HG02759 (cell line): ENCODE measurements at regions not wholly inside any gene's neighbourhood (a gene's known extent, or its start where the extent isn't known, plus 50 kb on each side); places are given as distances from the start of the nearest gene placed in this dataset.
A peak's percentile ranks its signal among the peaks of the same experiment; 100 is the strongest.
"Not testable (repeated sequence)": the region's sequence is repeated elsewhere in the genome, so short reads cannot be mapped to it uniquely, and the experiment has no call there.

Experiments used
- ATAC-seq: cut with Tn5 transposase; IDR thresholded peaks from one replicate; pipeline ENCODE4 v1.9.1; 2021; ENCODE audit warnings: mild to moderate bottlenecking, moderate library complexity; ENCODE audit not compliant: unreplicated experiment

- ATAC-seq, result peak; percentile 70
Measured at GRCh38 chr13:104975272-104975671, 1560.2 kb downstream of the EFNB2 start.

GRCh38 chr13:104968876-104969275 lies 1566.6 kb downstream of the EFNB2 start:
- ATAC-seq, result no peak

GRCh38 chr13:104967836-104968630 lies 1567.4 kb downstream of the EFNB2 start:
- no peak for ATAC-seq

- ATAC-seq, result no peak
Measured at GRCh38 chr13:104967376-104967775, 1568.1 kb downstream of the EFNB2 start.

DNA sequence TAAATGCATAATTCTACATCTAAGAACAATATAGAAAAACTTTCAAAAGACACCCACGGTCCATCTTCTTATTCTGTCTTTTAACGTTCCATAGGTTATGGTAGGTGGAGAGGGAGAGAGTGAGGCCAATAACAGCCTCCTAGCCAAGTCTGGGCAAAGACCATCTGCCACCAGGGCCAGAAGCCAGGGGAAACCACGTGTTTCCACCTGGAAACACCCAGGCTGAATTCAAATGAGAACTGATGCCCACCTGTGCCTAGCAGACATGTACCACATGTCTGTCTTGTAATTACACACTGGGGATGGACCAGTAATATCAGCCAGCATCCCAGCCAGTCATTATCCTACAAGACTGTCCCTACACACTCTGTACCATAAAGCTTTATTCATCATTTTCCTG lies 1573.1 kb downstream of the EFNB2 start:
- ATAC-seq, result no peak

- no peak for ATAC-seq
Measured at GRCh38 chr13:104961246-104961645, 1574.2 kb downstream of the EFNB2 start.

GRCh38 chr13:104954210-104954609 lies 1581.3 kb downstream of the EFNB2 start:
- ATAC-seq, result no peak

DNA sequence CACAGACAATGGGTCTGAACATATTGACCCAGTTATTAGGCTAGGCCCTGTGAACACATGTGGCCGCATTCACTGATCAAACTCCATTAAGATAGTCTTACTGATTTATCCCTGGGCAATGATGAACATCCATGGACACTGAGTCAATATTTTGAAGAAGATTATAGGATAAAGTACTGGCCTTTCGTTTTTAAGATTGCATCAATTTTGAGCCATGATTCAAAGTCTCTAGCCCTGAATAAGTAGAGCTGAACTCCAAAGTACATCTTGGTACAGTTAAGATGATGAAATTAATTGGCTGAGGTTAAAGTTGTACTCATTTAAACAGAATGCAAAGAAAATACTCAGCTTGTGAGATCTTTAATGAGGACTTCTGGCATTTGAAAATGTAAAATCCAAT lies 1581.9 kb downstream of the EFNB2 start:
- no peak for ATAC-seq

DNA sequence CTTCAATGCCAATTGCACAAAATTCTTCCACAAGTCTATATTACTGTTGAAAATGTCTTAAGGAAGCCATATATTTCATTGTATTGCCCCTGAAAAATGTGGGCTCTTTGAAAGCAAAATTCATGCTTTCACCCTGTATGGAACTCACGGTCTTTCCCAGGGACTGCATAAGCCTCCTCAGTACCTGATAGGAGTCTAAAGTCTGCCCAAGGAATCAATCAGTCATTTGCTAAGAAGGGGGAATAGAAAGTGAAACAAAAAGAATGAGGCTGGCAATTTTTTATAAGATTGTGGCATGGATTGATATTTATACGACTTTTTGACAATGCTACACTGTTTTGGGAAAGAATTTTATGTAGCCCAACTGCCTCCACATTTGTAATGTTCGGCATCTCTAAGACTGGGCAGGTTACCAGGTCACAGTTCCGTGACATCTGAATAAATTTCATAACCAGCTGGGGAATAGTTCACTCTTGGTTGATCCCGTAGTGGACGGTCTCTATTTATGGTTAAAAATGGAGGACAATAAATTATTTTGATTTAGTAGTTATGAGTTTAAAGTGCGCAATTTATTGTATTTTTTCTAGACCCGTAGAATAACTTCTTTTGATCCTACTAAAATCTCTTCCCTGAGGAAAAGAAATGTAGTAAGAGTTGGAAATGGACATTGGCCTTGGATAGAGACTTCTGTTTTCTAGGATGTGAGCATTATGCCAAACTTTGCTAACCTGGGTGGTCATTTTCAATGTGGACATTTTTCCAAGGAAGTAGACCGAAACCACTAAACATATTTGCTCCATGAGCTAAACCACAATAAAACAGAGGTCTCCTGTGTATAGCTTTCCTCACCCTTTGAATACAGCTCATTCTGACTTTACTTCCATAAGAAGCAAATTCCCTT lies 1585.4 kb downstream of the EFNB2 start:
- ATAC-seq, result no peak

DNA sequence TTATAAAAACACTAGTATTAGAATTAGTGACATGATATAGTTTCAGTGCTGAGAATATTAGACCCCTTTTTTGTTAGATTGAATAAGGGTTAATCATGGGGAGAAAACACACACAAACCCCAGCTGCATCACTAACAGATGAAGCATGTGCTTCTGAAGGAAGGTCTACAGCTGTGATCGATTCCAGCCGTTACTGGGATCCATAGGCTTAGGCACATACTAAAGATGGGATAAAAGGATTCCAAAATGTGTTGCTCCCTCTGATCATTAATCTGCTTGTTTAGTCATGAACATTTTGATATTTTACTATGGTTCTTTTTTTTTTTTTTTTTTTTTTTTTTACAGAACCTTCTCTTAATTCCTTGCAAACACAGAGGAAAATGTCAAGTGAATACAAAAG lies 1591.3 kb downstream of the EFNB2 start:
- no peak for ATAC-seq

DNA sequence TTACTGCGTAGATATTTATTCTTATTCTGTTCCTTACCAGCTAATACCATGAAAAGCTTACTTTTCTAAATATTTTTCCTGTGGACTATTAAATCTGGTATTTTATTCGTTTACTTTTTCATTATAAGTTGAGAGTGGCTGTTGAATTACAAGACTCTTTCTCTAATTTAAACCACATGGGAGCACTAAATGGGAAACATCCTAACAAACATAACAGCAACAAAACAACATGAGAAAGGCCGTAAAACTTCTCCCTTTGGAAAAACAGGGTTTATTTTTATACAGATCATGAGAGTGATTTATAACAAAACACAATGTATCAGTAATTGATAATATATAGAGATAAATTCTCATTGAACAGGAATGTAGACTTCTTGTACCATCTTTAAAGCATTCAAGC lies 1592.1 kb downstream of the EFNB2 start:
- no peak for ATAC-seq

GRCh38 chr13:104937881-104938280 lies 1597.6 kb downstream of the EFNB2 start:
- ATAC-seq, result no peak

DNA sequence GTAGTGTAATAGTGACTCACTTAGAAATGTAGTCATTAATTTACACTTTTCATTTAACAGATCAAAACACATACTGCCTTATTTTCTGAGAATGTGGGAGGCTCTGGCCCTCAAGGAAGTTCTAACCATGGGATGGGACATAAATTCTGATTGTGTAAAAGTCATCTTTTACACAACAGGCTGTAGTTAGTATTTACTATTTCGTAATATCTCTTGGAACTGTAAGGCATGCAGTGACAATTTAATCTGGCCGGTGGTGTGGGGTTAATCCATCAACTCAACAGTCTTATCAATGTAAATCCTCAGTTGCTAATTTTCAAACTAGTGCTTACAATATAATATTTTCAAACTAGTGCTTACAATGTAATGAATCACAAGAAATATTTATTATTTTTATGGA lies 1599.2 kb downstream of the EFNB2 start:
- ATAC-seq, result no peak

GRCh38 chr13:104920513-104920912 lies 1614.9 kb downstream of the EFNB2 start:
- ATAC-seq, result not testable (repeated sequence)

DNA sequence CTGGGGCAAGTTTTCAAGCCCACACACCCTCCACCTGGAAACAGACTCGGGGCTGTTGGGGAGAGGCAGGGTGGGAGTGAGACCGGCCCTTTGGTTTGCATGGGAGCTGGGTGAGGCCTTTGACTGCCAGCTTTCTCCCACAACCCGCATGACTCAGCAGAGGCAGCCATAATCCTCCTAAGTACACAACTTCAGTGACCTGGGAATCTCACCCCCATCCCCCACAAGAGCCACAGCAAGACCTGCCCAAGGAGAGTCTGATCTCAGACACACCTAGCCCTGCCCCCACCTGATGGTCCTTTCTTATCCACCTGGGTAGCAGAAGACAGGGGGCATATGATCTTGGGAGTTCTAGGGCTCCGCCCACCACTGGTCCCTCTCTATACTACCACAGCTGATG lies 1615.4 kb downstream of the EFNB2 start:
- no peak for ATAC-seq

DNA sequence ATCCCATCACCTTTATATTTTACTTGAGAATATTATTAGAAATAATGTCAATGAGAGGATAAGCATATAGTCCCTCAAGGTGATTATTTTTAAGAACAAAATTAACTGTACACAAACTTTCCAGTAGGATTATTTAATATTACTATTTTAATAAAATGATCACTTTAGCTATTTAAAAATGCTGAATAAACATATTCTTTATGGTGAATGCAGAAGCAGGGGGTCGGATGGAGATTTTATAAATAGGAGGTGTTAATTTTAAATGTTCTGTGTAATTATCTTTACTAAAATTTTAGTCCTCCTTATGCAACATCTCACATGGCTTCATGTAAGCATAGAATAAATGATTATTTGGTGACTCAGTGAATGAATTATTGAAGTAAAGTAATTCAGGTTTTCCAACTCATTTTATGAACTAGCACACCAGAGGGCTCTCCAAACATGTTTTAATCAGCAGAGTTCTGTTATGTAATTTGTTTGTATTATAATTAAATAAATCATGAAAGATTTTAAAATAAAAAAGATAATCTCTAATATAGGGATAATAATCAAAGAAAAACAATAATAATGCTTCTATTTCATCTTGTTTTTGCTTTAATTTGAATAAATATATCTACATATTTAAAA lies 1635.2 kb downstream of the EFNB2 start:
- no peak for ATAC-seq

GRCh38 chr13:104898484-104898883 lies 1637.0 kb downstream of the EFNB2 start:
- ATAC-seq, result no peak

DNA sequence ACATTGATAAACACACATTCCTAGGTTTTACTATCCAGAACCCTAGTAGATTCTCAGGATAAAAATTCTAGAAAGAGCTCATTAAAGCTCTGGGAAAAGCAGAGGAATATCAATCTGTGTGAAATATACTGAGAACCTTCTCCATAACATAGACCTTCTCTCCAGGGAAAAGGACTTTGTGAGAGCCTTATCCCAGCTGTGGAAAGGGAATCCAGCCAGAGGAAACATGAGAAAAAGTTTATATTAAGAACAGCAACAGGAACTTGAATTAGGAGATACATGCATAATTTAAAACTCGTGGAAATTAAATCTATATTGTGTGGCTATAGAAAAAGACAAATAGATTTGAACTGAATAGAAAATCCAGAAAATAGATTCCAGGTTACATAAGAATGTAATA lies 1639.9 kb downstream of the EFNB2 start:
- ATAC-seq, result no peak

DNA sequence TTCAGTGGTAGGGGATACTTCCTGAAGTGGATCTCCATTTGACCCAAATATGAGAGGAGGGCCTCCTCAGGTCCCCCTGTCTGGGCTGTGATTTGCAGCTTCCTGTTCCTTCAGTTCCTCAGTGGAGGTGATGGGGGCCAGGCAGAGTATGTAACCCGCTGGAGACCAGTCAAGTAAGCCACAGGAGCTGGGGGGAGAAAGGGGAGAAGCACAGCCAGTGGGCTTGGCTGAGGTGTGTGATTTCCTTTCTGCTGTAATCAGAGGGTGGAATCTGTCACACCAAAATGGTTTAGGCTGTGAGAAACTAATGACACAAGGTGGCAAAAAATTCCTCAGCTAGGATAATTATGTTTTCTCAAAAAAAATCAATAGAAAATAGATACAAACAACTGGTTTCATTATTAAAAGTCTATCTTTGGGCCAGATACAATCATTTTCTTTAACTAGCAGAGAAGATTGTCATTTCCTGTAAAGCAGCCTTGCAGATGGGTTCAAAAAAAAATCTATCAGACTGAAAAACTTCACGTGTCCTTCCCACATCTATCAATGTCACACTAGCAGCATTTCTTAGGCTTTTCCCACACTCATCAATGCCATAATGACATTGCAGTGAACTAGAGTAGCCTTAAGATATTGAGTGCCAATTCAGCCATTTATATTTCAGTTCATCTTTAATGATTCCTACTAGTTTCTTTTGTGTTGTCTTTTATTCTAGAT lies 1660.3 kb downstream of the EFNB2 start:
- ATAC-seq, result no peak

GRCh38 chr13:104872153-104872552 lies 1663.3 kb downstream of the EFNB2 start:
- ATAC-seq, result no peak

GRCh38 chr13:104871456-104871855 lies 1664.0 kb downstream of the EFNB2 start:
- no peak for ATAC-seq
